ENCODE measurements at regions not wholly inside any gene's neighbourhood (a gene's known extent, or its start where the extent isn't known, plus 50 kb on each side); places are given as distances from the start of the nearest gene placed in this dataset.

GRCh38 chr14:59041308-59041707, 147.2 kb upstream of the DAAM1 start:
- no peak for TF ChIP-seq POLR2A (IDR thresholded peaks at IDR 0.05)
- no peak for TF ChIP-seq CTCF (IDR thresholded peaks at IDR 0.05)
